Right atrium auricular region (tissue), 2 donors: ENCODE measurements at regions not wholly inside any gene's neighbourhood (a gene's known extent, or its start where the extent isn't known, plus 50 kb on each side); places are given as distances from the start of the nearest gene placed in this dataset.

Source experiments
- DNase-seq: peaks from one replicate; pipeline ENCODE4 v3.0.0-alpha.2; 2019; ENCODE audit warnings: low spot score
- H3K27ac ChIP-seq, 2 donors: fragments of 200-600 bp; sonication (generic); 1 replicate in 1 of 2; 2 replicates in 1 of 2; pipeline ENCODE4 v1.5.1; 2016 to 2019
- H3K27me3 ChIP-seq, 2 donors: fragments of 200-600 bp; sonication (generic); one replicate each; pipeline versions ENCODE4 v1.5.1 to v1.6.0; 2017 to 2019
- H3K36me3 ChIP-seq: fragments of 200-600 bp; sonication (generic); one replicate; pipeline ENCODE4 v1.5.1; 2016
- H3K4me1 ChIP-seq, 2 donors: fragments of 200-600 bp; sonication (generic); one replicate each; pipeline versions ENCODE4 v1.5.1 to v1.6.0; 2017 to 2019
- H3K4me3 ChIP-seq, 2 donors: fragments of 200-600 bp; sonication (generic); 1 replicate in 1 of 2; 2 replicates in 1 of 2; pipeline ENCODE4 v1.5.1; 2017 to 2019; ENCODE audit warnings: mild to moderate bottlenecking in 1 of 2, moderate library complexity in 1 of 2
- H3K9me3 ChIP-seq, 2 donors: fragments of 200-600 bp; sonication (generic); one replicate each; pipeline ENCODE4 v1.5.1; 2019
- TF ChIP-seq, protein P1 (sequence below), 2 donors: fragments of 200-600 bp; sonication (generic); IDR thresholded peaks; one replicate each; pipeline ENCODE4 v1.5.1; 2019; ENCODE audit warnings: antibody characterized with exemption in 2 of 2

DNA sequence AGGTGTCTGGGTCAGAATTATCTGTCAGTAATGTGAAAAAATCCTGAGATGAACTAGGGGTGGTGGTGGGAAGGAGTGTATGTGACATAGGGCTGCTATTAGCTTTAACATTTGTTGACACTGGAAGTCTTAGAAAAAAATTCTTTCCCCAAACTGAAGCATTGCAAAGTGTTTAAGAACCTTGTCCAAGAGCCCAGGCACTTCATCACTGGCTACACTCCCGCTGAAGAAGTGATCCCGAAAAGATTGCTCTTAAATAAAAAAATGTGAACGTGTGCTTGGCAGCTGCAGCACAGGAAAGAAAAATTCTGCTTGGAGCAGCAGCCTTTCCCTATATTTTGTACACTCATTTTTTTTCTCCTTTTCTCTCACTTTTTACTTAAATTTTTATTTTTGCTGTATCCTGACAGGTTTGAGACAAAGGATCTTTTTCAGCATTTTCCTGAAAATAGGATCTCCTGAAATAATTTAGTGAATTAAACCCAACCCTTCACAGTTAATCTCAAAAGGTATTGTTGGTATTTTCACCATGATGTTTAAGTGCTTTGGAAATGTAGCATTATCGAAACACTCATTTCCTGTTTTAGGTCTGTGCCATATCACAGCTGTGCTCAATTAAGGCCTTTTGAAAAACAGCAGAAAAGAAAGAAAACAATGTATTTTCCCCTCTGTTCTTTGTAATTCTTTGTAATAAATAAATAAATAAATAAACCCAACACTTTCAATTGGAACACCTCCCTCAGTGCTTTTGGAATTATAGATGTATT is 477.6 kb downstream of the ZNF385D start:
- H3K27ac ChIP-seq: no peak overlapping the region
- no peaks in the 10 kb centered on the region for H3K9me3 ChIP-seq
- TF ChIP-seq, protein P1, sequence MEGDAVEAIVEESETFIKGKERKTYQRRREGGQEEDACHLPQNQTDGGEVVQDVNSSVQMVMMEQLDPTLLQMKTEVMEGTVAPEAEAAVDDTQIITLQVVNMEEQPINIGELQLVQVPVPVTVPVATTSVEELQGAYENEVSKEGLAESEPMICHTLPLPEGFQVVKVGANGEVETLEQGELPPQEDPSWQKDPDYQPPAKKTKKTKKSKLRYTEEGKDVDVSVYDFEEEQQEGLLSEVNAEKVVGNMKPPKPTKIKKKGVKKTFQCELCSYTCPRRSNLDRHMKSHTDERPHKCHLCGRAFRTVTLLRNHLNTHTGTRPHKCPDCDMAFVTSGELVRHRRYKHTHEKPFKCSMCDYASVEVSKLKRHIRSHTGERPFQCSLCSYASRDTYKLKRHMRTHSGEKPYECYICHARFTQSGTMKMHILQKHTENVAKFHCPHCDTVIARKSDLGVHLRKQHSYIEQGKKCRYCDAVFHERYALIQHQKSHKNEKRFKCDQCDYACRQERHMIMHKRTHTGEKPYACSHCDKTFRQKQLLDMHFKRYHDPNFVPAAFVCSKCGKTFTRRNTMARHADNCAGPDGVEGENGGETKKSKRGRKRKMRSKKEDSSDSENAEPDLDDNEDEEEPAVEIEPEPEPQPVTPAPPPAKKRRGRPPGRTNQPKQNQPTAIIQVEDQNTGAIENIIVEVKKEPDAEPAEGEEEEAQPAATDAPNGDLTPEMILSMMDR (IDR thresholded peaks at IDR 0.05): no peak

DNA sequence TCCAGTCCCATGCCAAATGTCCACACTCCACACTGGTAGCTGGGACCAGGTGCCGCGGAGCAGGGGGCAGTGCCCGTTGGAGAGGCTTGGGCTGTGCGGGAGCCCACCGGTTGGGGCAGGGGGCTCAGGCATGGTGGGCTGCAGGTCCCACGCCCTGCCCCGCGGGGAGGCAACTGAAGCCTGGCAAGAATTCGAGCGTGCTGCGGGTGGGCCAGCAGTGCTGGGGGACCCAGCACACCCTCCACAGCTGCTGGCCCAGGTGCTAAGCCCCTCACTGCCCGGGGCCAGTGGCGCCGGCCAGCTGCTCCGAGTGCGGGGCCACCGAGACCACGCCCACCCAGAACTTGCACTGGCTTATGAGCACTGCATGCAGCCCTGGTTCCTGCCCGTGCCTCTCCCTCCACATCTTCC is 479.4 kb downstream of the ZNF385D start:
- no peak for DNase-seq
- no peak overlapping the region for H3K27ac ChIP-seq
- no peaks in the 10 kb centered on the region for H3K36me3 ChIP-seq
- TF ChIP-seq, protein P1 (IDR thresholded peaks at IDR 0.05): no peak
- no peaks in the 10 kb centered on the region for H3K27me3 ChIP-seq
- H3K4me1 ChIP-seq: no peaks in the 10 kb centered on the region
- H3K4me3 ChIP-seq: no peak overlapping the region
- no peaks in the 10 kb centered on the region for H3K9me3 ChIP-seq

More for the DNA sequence above, 477.6 kb downstream of the ZNF385D start:
- no peak overlapping the region for H3K4me3 ChIP-seq
- no peaks in the 10 kb centered on the region for H3K36me3 ChIP-seq
- DNase-seq: no peak
- no peaks in the 10 kb centered on the region for H3K4me1 ChIP-seq
- H3K27me3 ChIP-seq: no peaks in the 10 kb centered on the region

DNA sequence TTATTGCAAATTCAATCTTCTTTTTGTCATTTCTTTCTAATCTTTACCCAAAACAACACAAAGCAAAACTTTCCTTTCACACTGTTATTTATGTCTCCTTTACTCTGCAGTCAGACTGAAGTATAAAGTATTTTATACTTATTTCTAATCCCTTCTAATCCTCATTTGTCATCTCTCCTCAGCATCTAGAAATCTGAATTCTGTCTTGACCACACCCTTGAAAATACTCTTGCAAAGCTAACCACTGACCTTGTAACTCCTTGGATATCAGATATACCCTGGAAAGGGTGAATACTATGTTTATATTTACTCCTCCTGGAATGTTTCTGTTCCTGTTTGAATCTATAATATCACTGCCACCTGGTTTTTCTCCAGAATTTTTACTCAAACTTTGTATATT is 481.1 kb downstream of the ZNF385D start:
- Histone ChIP-seq H3K4me1 (no peaks in the 10 kb centered on the region), H3K9me3 (no peaks in the 10 kb centered on the region), H3K27me3 (no peaks in the 10 kb centered on the region), H3K4me3 (no peak overlapping the region), H3K27ac (no peak overlapping the region), H3K36me3 (no peaks in the 10 kb centered on the region)
- TF ChIP-seq, protein P1 (IDR thresholded peaks at IDR 0.05): no peak
- DNase-seq: no peak

DNA sequence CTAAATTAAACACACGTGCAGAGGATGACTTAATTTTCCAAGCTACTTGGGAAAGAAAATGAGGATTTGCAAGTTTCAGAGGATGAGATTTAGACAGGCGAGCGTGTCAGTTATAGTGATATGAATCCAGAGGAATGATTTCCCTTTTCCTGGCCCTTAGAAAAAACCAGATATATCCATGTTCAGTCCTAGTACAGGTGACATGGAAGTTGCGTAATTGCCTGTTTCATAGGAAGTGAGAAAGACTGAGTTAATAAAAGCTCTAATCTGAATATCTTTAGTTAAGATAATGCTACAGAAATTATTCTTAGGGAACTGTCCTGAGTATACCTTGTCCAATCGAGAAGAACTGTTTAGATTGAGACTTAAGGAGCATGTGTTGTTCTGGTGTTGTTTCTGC is 490.5 kb downstream of the ZNF385D start:
- H3K4me1 ChIP-seq: no peaks in the 10 kb centered on the region
- no peaks in the 10 kb centered on the region for H3K27me3 ChIP-seq
- no peak overlapping the region for H3K27ac ChIP-seq
- TF ChIP-seq, protein P1 (IDR thresholded peaks at IDR 0.05): no peak
- no peak for DNase-seq
- peaks cover 0 to 5% of the 10 kb centered on the region in 2 donors for H3K9me3 ChIP-seq
- no peaks in the 10 kb centered on the region for H3K36me3 ChIP-seq
- H3K4me3 ChIP-seq: no peak overlapping the region

DNA sequence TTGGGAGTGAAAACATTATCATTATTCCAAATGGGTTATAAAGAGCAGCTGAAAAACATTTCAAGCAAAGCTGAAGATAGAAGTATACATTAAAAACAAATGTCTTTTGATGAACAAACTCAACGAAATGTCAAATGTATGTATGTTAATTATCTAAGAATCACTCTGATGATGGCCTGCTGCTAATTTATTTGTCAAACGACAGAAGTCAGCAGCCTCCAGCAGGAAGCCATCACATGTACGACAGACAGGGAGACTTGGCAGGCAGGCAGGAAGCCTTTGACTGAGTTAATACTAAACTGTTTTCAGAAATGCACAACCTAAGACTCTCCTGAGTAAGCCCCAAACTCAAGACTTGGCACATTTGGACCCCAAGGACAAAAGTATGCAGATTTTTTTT is 491.1 kb downstream of the ZNF385D start:
- peaks cover 0 to 9% of the 10 kb centered on the region in 2 donors for H3K9me3 ChIP-seq
- no peak for DNase-seq
- no peak overlapping the region for H3K27ac ChIP-seq
- no peak overlapping the region for H3K4me3 ChIP-seq
- TF ChIP-seq, protein P1 (IDR thresholded peaks at IDR 0.05): no peak
- no peaks in the 10 kb centered on the region for H3K4me1 ChIP-seq
- H3K27me3 ChIP-seq: no peaks in the 10 kb centered on the region
- H3K36me3 ChIP-seq: no peaks in the 10 kb centered on the region

DNA sequence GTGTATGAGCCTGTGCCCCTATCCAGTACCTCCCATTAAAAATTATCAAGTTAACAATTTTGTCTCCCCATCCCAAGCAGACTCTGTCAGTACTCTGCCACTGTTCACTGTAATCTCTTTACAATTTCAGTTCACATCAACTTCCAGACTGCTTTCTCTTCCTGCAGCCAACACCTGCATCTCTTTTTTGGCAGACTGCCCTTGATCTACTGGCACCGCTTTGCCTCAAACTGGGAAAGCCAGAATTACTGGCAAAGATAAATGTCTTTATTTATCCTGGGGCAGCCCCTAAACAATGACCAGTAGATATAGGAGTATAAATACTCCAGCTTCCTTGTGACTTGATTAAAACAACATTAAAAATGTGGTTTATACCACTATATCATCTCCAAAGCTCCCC is 494.1 kb downstream of the ZNF385D start:
- H3K27ac ChIP-seq: no peak overlapping the region
- no peak for DNase-seq
- TF ChIP-seq, protein P1 (IDR thresholded peaks at IDR 0.05): no peak

More for the DNA sequence above, 494.1 kb downstream of the ZNF385D start:
- H3K4me3 ChIP-seq: no peak overlapping the region
- no peaks in the 10 kb centered on the region for H3K36me3 ChIP-seq
- H3K9me3 ChIP-seq: peaks cover 0 to 9% of the 10 kb centered on the region in 2 donors
- H3K27me3 ChIP-seq: no peaks in the 10 kb centered on the region
- H3K4me1 ChIP-seq: no peaks in the 10 kb centered on the region
